HG03025 (cell line): ENCODE measurements at regions not wholly inside any gene's neighbourhood (a gene's known extent, or its start where the extent isn't known, plus 50 kb on each side); places are given as distances from the start of the nearest gene placed in this dataset.

Experiments
- ATAC-seq: cut with Tn5 transposase; IDR thresholded peaks from one replicate; pipeline ENCODE4 v1.9.1; 2021; ENCODE audit warnings: mild to moderate bottlenecking, moderate library complexity; ENCODE audit not compliant: unreplicated experiment, low FRiP score

DNA sequence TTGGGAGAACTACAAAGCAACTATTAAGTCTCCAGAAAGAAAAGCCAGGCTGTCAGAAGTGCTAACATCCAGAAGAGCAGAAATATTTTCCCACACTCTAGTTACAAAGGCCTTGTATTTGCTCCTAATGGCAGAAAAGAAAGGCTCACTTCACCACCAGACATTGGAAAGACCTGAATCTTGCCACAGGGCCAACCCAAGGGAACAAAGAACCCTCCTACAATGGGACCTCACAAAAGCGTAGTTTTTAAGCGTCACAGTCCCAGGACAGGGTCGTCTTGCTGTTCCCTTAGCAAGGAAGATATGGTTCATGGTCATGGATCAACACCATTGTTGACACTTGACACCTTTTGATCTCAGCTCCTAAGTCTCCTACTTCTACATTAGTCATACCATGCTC lies 119.1 kb downstream of the RPS29 start:
- no peak for ATAC-seq

DNA sequence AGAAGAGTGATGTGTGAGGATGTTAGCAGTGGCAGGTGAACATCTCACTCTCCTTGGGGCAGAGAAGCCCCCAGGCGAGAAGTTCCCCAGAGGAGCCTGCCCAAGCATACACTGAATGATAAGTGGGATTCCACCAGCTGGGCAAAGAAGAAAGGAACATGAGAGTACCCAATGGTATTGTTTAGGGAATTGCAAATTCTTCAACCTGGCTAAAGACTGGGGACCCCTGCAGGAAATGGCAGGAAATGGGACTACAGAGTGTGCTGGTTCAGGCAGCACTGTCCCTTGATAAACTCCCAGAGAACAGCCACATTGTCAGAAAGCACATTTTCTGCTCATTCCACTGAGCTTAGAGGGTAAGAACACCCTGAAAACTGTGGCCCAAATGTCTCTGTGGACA lies 121.3 kb downstream of the RPS29 start:
- no peak for ATAC-seq

DNA sequence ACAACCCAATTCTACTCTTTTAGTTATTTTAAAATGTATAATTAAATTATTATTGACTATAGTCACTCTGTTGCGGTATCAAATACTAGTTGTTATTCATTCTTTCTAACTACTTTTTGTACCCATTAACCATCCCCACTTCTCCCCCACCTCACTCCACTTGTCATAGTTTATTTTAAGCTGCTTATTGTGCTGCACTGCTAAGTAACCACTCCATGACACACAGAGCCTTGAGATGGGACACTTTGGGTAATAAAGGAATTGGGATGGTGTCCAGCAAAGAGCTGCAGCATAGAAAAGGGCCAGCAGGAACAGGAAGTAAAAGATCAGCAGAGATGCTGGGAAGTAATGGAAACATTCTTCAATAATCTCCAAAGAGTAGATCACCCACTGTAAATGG lies 123.0 kb downstream of the RPS29 start:
- ATAC-seq = no peak

DNA sequence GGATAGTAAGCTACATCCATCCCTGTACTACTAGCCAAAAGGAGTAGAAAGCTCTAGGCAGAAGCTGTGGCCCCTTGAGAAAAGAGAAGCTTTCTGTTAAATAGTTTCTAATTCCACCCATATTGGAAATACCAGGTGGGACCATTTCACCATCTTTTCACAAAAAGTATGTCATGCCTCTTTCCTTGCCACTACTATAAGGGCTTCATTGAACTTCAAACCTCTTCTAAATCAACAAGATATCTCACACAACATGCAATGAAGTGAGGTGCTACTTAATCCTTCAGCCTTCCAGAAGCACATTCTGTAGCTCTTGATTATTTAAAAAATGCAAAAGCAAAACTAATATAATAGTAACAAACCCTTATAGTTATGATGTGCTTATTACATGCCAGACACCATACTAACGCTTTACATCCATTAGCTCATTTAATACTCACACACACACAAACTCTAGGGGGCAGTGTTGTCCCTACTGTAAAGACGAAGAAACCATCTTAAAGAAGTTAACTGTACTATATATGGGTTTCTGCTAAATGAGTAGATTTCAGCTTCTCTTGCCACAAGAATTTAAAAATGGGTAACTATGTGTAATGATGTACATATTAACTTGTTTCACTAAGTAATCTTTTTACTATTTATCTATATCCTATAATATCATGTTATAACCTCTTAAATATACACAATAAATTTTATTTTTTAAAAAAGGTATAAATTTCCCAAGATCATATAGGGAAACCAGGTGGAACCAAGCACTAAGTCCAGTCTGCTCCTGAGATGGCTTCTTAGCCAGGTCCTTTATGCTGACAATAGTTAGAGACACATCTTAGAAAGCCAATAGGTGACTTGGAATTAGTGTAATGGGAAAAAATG lies 124.4 kb downstream of the RPS29 start:
- peak; percentile 87 for ATAC-seq

DNA sequence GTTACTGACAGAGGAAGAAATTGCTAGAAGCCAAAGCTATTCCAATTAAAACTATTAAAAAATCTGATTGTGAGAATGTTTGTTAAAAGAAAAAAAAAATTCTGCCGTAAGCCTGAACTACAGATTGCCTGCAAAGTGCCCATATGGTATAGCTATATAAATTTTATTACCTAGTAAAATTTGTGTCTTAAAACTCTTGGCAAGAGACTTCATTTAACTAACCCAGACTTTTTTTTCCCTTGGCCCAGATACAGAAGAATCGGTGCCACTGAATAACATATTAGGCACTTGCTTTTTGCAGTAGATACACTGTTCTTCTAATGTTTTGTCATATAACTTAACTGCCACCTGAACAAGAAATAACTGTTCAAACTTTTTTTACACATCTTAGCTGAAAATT lies 125.5 kb downstream of the RPS29 start:
- no peak for ATAC-seq

DNA sequence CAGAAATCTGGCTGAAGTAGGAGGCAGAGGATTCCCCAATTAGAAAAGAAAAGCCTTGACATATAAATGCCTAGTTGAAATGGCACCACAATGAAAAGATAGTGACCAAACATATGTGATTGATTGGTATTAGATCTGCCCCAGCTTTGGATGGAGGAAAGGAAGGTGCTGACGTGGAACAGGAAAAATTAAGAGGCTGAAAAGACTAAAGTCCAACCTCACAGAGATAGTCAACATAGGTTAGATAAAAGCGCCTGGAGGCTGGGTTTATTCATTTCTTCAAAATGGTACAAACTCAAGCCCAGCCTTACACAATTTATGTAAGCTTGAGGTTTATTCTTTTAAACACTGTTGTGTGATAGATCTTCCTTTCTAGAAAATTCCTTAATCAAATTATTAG lies 129.6 kb downstream of the RPS29 start:
- ATAC-seq = no peak

DNA sequence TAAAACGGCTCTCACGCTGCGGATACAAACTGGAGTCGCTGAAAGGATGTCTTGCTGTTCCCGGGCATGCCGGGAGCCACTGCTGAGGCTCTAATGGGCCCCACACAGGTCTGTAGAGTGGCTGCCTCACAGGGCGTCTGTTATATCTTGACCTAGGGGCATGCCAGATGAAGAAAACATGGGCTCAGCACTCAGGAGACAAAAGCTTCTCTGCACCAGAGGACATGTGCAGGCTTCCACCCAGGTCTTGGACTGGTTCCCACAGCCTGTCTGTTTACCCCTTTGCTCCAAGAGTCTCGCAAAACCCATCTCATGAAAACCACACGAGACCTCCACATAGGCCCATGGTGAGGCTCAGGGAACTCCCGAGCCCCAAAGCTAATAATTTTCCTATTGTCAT lies 134.2 kb downstream of the RPS29 start:
- no peak for ATAC-seq

DNA sequence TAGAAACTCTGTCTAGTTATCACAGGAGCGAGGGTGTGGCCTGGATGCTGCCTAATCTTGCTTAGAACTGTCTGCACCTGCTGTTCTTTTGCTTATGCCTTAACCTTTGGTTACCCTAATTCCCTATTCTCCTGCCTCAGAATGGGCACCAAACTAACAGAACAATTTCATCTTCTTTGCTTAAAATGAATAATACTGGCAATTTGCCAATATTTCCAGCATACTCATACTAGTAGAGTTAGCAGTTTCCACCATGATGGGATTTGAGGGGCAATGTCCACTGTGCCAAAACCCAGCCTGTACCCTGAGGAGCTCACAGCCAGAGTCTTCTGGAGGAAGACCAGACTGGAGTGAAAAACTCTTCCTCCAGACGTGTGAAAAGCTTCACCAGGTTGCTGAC lies 136.4 kb downstream of the RPS29 start:
- ATAC-seq = no peak

DNA sequence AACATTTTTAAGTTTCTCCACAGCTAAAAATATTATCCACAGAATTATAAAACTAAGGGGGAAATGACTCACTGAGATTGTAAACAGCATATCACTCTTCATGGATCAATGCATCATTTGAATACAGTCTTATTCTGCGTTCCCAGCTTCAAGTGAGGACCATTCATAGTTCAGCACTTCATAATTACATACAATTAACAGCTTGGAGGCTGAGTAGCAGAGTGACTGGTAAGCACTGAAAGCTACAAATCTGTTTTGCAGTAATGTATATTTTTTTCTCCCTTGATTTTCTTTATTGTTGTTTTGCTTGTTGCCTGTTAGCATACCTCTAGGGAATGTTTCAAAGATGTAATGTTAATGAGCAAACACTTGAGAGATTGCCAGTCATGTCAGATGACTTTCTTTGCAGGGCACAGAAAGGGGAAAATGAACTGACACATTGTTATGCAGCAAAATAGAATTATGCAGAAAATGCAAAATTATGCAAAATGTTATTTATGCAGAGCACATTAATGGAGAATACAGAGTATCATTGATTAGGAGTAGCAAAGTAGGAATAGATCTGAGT lies 138.6 kb downstream of the RPS29 start:
- no peak for ATAC-seq

DNA sequence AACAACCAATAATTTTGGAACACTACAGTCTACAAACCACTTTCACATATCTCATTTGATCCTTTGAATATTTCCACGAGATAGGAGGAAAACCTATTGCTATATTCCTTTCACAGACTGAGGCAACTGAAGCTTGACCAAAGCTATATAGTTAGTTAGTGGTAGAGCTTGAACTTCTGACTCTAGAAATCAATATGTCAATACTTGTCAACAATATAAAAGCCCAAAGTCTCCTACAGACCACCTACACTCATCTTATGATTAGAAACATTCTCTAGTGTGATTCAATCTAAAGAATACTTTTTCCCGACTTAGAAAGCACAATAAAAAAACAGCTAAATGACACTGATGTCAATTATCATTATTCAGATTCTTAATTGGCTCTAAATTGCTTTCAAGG lies 139.4 kb downstream of the RPS29 start:
- ATAC-seq = no peak

DNA sequence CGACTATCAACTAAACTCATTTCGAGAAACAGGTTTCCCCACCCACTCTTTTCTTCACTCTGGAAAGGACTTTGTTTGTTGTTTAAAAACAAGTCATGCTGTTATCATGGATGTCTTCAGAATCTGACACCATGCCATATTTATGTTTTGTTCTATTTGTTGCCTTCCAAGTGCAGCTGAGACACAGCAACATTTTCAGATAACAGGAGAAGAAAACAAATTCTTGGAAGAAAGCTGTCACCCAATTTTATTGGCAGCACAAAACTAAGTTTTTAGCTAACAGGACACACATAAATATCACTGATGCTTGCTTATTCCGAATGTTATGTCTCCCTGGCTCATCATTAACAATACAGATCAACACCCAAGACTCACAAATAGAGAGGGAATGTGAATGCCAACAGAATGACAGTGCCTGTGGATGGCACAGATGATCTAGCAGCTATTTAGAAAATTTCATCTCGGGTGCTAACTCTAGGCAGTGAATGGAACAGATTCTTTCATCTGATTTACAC lies 147.9 kb downstream of the RPS29 start:
- no peak for ATAC-seq

DNA sequence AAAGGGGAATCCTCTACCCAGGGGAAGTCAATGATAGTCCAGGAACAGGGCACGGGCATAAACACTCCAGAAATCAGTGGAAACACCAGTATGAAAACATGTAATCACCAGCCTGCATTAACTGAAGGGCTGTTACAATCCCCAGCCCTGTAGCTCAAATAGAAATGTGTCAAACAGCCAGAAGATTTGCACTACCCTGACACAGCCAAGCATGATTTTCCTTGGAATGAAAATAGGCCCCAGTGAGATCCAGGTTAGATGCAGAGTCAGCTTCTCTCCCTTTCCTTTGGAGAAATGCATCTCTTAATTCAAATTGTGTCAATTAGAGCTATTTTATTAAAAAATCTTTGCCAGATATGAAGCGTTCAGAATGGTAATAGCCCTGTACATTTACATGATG lies 158.1 kb downstream of the RPS29 start:
- ATAC-seq = no peak

DNA sequence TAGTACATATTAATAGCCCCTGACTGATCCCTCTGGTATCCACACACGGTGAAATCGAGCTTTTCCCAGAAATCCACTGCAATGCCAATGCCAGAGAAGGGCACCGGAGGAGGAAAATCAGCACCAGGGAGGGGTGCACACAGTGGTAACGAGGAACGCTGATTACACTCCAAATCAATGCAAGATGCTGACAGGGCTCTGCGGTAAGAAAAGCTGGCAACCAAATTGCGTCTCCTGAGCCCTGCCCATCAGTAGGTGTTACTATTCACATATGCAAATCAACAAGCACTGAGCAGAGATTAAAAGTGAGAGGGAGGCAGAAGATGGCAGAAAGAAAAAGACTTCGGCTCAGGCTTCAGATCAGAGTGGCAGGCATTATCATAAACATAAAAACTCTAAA lies 159.1 kb downstream of the RPS29 start:
- ATAC-seq = no peak

DNA sequence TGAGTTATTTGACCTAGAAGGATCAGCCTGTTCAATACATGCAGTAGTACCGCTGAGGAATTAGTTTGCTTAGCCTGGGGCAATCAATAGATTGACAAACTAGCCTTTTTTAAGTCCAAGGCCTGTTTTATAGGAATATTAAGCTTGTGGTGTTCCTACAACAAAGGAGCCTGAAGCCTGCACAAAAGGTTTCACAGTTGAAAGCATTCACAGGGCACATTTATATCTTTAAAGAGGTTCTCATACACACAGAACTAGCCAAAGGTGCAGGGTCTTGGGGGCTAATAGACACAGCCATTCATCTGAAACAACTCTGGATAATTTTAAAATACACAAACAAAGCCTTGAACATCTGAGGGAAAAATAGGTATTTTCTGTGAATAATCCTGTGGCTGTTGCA lies 160.3 kb downstream of the RPS29 start:
- no peak for ATAC-seq

DNA sequence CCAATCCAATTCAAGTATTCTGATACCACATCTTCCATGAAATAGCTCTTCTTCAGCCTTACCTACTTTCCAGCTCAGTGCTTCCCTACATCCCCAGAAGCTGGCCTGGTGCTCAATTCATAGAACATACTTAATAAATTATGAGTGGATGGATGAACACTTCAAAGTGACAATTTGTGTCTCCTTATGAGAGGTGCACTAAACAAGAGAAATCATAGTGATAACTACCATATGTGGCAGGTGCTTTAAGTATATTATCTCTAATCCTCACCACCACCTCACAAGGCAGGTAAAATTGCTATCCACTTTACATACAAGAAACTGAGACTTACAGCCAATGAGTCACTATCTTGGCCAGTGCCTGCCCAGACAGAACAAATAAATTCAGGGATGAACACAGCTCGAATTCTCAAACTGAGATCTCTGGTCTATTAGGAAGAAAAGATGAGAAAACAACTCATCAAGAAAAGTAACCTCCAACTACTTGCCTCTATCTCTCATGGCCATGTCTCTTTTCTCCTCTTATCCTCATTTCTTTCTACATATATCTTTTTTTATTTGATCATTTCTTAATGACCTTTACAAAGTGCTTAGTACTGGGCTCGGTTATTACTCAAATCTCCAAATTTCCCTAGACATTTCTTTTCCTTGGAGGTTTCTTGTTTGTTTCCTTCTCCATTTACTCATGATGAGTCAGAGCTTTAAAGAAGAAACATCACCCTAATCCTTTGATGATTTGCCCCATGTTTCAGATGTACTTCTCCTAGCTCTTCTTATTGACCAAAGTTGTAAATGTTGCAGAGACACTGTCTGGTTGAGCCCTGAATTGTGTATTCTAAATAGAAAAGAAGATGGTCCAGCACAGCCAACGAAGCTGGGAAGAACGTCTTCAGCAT lies 161.5 kb downstream of the RPS29 start:
- ATAC-seq = no peak

DNA sequence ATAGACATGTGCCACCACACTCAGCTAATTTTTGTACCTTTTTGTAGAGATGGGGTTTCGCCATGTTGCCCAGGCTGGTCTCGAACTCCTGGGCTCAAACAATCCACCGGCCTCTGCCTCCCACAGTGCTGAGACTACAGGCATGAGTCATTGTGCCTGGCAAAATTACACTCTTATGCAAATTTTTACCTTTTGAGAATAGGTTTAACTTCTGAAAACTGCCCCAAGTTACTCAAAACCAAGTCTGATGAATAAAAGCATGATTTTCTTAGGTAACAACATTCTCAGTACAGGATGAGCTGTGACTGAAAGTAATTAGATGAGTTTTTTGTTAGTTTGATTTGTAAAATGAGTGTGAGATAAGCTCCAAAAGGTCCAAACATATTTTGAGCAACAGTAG lies 166.0 kb downstream of the RPS29 start:
- no peak for ATAC-seq

DNA sequence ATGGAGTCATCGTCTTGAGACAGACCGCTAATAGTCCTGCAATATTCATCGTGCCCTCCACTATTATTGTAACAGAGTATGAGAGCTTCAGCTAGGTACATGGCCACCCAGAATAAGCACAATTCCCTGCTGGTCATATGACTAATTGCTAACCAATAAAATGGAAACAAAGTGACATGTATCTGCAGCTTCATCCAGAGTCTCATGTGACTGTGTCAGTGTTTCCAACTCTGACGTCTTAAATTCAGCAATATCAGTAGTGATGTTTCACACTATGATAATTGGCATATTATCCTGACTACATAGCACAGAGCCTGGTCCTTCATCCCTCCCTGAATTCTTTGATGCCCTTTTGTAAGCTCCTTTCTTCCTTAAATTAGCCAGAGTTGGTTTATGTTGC lies 167.4 kb downstream of the RPS29 start:
- no peak for ATAC-seq

DNA sequence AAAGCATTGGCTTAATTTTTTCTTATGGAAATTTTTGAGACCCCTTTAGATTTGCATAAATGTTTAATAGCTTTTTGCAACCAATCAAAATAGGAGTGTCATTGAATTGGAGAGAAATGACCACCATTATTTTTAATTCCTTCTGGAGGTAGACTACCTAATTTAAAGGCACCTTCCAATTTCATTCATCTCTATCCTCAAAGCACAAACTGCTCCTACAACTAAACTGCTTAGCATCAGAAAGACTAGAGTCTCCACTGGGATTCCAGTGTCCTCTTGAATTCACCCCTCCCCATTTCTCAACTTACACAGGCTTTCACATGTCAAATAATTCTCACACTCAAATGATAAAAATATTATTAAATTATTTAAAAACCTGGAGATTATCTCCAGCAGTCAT lies 168.4 kb downstream of the RPS29 start:
- ATAC-seq = no peak

DNA sequence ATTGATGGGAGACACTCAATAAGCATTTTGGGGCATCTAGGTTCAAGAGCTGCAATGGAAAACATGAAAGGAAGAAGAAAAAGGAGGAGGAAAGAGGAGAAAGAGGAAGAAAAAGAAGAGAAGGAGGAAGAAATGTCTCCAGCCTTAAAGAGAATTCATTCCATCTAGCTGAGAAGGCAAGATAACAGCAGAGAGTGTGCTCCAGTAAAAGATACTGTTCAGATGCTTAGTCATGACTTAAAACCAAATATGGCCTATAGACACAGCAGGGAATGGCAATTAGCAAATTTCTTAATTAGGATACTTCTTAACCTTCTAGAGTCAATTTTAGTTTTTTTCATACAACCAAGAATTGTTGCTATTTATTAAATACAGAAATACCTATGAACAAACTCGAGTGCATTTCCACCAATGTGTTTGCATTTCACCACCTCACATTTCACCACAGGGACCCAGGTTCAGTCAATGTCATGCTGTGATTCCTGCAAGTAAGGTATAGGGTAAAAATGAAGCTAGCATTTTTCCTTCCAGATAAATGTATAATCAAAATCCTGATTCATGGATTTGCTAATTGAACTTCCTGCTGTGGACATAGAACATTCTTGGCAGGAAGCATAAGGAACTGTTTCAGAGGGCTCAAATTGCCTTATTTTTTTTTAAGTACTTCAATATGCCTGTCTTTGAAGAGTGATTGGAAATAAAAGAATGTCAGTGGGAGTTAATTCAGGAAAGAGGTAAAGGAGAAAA lies 177.8 kb downstream of the RPS29 start:
- no peak for ATAC-seq

DNA sequence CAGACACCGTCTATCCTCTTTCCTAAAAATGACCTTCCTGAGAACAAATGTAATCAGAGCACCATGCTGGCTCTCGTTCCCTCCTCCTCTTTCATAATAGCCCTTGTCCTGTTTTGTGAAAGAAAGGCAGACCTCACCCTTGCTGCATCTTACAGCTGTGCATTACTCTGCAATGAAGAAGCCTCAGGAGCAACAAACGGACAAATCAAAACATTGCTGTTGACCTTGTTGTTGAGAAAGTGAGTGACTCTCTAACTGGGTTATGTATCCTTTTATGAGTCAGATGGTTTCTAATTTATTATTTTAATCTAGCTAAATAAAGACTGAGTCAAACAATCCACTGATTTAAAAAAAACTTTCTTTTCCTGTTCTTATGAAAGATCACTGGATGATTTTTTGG lies 180.9 kb downstream of the RPS29 start:
- no peak for ATAC-seq
